GM18907 (cell line): ENCODE measurements at regions not wholly inside any gene's neighbourhood (a gene's known extent, or its start where the extent isn't known, plus 50 kb on each side); places are given as distances from the start of the nearest gene placed in this dataset.
"Not testable (repeated sequence)": the region's sequence is repeated elsewhere in the genome, so short reads cannot be mapped to it uniquely, and the experiment has no call there.

Source experiments
- ATAC-seq: cut with Tn5 transposase; IDR thresholded peaks from one replicate; pipeline ENCODE4 v1.9.1; 2021; ENCODE audit warnings: mild to moderate bottlenecking, moderate library complexity; ENCODE audit not compliant: unreplicated experiment

DNA sequence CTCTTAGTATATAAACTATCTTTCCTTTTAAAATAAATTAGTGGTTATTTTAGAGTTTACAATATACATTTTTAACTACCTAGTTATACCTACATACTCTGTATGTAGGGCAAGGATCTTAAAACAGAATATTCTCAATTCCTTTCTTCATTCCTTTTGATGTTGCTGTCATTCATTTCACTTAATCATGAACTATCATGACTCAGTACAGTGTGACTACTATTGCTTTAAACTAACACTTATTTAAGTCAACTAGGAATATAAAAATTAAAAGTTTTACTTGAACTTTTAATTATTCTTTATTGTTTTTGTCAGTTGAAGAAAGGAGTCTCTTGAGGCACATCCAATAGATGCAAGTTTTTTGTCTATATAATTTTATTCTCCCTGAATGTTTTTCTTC, 726.4 kb downstream of the BRINP3 start:
- no peak for ATAC-seq

DNA sequence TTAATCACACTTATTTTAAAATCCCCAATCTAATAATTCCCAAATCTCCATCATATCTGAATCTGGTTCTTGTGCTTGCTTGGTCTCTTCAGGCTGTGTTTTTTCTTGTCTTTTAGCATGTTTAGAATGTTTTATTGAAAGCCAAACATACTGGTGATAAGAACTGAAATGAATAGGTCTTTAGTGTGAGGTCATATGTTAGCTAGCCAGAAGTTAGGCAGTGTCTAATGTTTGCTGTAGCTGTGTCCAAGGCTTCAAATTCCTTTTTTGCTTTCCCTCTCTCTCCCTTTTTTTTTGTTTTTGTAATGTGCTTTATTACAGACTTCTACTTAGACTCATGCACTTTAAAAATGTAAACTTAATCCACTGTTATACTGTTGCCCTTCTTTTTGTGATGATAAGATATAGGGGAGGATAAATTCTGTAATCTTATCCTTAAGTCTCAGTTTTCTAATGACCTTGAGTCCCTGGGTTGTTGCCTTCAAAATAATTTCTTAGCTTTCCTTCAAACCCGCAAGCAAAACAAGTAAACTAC, 725.1 kb downstream of the BRINP3 start:
- ATAC-seq: no peak

- ATAC-seq: not testable (repeated sequence)
Observed at GRCh38 chr1:189755100-189755499, 722.6 kb downstream of the BRINP3 start.

GRCh38 chr1:189764391-189765320, 713.0 kb downstream of the BRINP3 start:
- peak; percentile 65 for ATAC-seq

GRCh38 chr1:189769448-189769847, 708.2 kb downstream of the BRINP3 start:
- ATAC-seq: no peak

GRCh38 chr1:189774721-189775287, 702.9 kb downstream of the BRINP3 start:
- ATAC-seq: no peak

- no peak for ATAC-seq
Observed at GRCh38 chr1:189775343-189775742, 702.3 kb downstream of the BRINP3 start.

DNA sequence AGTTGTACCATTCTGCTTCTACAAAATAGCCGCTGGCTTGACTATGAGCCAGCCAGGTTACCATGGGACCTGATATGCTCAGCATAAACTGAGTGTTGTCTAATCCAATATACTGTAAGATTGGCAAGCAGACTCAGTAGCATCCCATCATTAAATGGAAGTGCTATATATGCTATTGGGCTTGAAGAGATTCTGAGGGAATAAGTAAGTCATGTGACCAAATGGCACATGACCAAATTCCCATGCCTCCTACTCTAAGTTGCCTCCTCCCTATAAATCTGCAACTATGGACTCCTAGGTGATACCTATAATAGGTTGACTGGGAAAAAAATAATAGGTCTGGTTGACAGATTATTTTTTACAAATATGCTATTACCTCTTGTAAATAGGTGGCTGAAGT, 698.6 kb downstream of the BRINP3 start:
- no peak for ATAC-seq

- ATAC-seq: no peak
Observed at GRCh38 chr1:189782295-189782694, 695.4 kb downstream of the BRINP3 start.

- ATAC-seq: no peak
Observed at GRCh38 chr1:189783456-189783855, 694.2 kb downstream of the BRINP3 start.

GRCh38 chr1:189786761-189787160, 690.9 kb downstream of the BRINP3 start:
- ATAC-seq: no peak

DNA sequence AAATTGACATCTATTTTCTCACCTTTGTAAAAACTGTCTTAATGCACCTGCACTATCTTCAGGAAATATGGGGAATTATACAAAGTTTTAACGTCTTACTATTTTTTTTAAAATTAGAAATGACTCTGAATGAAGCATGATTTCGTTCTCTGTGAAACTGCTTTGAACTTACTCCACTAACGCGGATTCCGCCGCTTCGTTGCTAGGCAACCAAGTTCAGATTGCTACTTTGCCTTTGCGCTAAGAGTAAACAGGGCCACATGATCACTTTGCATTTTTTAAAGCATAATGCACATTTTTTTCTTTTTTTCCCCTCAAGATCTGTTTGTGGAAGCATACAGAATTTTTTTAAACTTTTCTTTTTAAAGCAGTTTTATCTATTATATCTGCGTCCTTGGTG, 690.5 kb downstream of the BRINP3 start:
- ATAC-seq: no peak

- ATAC-seq: no peak
Observed at GRCh38 chr1:189790335-189790734, 687.3 kb downstream of the BRINP3 start.

DNA sequence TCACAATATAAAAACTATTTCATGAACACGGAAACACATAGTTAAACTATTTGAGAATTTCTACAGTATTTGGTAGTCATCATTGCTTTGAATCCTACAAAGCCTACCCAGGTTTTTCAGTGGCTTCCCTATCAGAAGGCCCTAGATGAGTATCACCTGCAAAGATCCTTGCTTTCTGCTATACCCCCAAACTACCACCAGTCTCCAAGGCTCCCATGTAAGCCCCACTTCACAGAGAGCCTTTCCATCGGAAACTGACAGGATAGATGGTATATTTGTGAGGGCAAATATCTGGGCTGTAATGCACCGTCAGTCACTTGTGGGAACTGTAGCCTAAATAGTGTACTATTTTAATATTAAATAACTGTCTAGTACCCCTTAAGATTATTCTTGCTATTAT, 674.3 kb downstream of the BRINP3 start:
- ATAC-seq: no peak

DNA sequence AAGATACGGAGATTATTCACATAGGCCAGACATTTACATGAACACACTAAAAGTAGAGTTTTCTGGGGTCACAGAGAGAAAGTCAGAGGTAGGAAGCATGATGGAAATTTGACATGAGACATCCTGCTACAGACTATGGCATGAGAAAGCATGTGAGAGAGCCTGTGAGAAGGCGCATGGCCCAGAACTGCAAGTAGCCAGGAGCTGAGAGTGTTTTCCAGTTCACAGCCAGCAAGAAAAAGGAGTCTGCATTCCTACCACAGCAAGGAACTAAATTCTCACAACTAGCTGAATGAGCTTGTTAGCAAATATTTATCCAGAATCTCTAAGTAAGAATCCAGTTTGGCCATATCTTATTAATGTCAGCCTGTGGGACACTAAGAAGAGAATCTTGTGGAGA, 673.3 kb downstream of the BRINP3 start:
- no peak for ATAC-seq

- ATAC-seq: no peak
Observed at GRCh38 chr1:189805735-189806134, 671.9 kb downstream of the BRINP3 start.

GRCh38 chr1:189810639-189811038, 667.0 kb downstream of the BRINP3 start:
- not testable (repeated sequence) for ATAC-seq

GRCh38 chr1:189811960-189812359, 665.7 kb downstream of the BRINP3 start:
- ATAC-seq: no peak

GRCh38 chr1:189816558-189816957, 661.1 kb downstream of the BRINP3 start:
- ATAC-seq: no peak

GRCh38 chr1:189819751-189820150, 657.9 kb downstream of the BRINP3 start:
- ATAC-seq: no peak

DNA sequence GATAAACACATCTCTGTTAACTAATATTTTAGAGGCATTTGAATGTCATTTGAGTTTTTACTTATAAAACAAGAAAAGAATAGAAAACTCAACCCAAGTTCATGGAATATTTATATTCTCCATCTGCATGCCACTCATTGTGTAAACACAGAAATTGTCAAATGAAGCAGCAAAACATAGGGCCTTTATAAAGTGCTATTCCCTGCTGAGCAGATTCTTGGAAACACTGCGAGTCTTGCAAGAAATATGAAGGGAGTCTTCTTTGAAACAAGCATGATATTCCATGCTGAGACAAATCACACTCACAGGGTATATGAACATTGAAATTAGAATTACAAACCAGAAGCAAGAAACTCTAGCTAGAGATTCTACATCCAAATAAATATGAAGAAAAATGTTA, 655.8 kb downstream of the BRINP3 start:
- no peak for ATAC-seq

- ATAC-seq: no peak
Observed at GRCh38 chr1:189834813-189835212, 642.9 kb downstream of the BRINP3 start.
